Cardiac fibroblast (primary cell): ENCODE measurements at regions not wholly inside any gene's neighbourhood (a gene's known extent, or its start where the extent isn't known, plus 50 kb on each side); places are given as distances from the start of the nearest gene placed in this dataset.
A peak's percentile ranks its signal among the peaks of the same experiment; 100 is the strongest.

ENCODE experiments used
- DNase-seq, 2 donors: peaks; one replicate each; pipeline versions ENCODE4 v3.0.0 to v3.0.0-alpha.2; 2010; ENCODE audit warnings: low read depth in 2 of 2
- H3K4me3 ChIP-seq, 2 donors: replicated peaks in 1 of 2; 1 replicate in 1 of 2; 2 replicates in 1 of 2; pipeline ENCODE4 v1.5.1; 2011; ENCODE audit warnings: low read depth in 2 of 2, low read length in 2 of 2, mild to moderate bottlenecking in 2 of 2, moderate library complexity in 1 of 2
- TF ChIP-seq, protein P1 (sequence below): IDR thresholded peaks from one replicate; pipeline ENCODE4 v1.5.1; 2011; ENCODE audit warnings: low read depth, mild to moderate bottlenecking, low read length, inconsistent platforms

DNA sequence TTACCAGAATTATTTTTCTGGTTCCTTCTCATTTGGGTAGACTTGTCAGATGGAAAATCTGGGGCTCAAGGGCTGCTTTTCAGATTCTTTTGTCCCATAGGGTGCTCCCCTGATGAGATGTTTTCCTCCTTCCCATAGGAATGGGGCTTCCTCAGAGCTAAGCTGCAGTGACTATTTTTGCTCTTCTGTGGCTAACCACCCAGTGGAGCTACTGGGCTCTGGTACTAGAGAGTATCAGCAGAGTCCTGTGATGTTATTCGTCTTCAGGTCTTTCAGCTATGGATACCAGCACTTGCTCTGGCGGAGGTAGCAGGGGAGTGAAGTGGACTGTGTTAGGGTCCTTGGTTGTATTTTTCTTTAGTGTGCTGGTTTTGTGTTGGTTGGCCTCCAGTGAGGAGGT, 716.1 kb upstream of the LMO3 start:
- TF ChIP-seq, protein P1, sequence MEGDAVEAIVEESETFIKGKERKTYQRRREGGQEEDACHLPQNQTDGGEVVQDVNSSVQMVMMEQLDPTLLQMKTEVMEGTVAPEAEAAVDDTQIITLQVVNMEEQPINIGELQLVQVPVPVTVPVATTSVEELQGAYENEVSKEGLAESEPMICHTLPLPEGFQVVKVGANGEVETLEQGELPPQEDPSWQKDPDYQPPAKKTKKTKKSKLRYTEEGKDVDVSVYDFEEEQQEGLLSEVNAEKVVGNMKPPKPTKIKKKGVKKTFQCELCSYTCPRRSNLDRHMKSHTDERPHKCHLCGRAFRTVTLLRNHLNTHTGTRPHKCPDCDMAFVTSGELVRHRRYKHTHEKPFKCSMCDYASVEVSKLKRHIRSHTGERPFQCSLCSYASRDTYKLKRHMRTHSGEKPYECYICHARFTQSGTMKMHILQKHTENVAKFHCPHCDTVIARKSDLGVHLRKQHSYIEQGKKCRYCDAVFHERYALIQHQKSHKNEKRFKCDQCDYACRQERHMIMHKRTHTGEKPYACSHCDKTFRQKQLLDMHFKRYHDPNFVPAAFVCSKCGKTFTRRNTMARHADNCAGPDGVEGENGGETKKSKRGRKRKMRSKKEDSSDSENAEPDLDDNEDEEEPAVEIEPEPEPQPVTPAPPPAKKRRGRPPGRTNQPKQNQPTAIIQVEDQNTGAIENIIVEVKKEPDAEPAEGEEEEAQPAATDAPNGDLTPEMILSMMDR, result no peak
- H3K4me3 ChIP-seq, result no peak overlapping the region
- no peak for DNase-seq

DNA sequence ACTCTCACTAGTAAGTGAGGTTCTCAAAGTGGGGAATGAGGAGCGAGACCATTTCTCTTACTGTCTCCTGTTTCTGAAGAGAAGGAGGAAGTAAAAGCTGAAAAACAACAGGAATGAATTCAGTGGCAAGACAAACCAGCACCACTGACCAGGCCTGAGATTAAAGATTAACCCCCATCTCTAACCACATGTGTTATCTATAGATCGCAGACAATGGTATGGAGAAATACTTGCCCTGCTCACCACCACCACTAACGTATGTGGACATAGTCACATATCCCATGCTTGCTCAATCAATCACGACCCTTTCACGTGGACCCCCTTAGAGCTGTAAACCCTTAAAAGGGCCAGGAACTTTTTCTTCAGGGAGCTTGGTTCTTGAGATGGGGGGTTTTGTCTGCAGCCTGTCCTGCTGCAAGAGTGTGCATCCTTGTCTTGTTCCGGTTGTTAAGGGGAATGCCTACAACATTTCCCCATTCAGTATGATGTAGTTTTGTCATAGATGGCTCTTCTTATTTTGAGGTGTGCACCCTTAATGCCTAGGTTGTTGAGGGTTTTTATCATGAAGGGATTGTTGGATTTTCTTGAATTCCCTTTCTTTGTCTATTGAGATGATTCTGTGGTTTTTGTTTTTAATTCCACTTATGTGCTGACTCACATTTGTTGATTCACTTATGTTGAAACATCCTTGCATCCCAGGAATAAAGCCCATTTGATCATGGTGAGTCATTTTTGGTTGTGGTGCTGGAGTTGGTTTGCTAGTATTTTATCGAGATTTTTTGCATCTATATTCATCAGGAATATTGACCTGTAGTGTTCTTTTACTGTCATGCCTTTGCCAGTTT, 698.8 kb upstream of the LMO3 start:
- TF ChIP-seq, protein P1, result no peak
- peak in 1 of 2 donors; percentile 29 for DNase-seq
- no peak overlapping the region for H3K4me3 ChIP-seq

DNA sequence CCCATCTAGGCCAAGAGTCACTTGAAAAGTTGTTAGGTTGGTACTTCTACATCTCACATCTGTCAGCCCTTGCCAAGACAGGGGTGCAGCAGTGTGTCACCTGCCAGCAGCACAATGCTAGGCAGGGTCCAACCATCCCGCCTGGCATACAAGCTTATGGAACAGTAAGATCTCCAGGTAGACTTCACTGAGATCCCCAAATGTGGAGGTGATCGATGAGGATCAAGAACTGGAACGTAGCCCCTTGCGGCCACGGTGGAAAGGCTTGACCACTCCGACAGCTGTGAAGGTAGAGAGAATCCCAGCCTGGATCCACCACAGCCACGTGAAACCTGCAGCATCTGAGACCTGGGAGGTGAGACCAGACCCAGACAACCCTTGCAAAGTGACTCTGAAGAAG, 696.0 kb upstream of the LMO3 start:
- no peak for DNase-seq
- no peak overlapping the region for H3K4me3 ChIP-seq
- TF ChIP-seq, protein P1, result no peak

DNA sequence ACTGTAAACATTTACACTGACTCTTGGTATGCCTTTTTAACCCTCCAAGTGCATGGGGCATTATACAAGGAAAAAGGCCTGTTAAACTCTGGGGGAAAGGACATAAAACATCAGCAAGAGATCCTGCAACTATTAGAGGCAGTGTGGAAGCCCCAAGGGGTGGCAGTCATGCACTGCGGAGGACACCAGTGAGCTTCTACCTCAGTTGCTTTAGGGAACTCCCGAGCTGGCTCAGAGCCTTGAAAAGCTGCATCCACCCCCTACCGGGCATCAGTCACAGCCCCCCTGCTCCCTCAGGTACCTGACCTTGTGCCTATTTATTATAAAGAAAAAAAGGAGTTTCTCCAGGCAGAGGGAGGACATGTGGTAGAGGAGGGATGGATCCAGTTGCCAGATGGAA, 695.6 kb upstream of the LMO3 start:
- DNase-seq, result no peak
- TF ChIP-seq, protein P1, result no peak

DNA sequence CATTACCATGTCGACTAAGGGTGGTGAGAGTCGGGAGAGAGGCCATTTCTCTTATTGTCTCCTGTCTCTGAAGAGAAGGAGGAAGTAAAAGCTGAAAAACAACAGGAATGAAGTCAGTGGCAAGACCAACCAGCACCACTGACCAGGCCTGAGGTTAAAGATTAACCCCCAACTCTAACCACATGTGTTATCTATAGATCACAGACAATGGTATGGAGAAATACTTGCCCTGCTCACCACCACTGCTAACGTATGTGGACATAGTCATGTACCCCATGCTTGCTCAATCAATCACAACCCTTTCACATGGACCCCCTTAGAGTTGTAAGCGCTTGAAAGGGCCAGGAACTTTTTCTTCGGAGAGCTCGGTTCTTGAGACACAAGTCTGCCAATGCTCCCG, 690.9 kb upstream of the LMO3 start:
- DNase-seq, result no peak
- no peak overlapping the region for H3K4me3 ChIP-seq

More for the DNA sequence above, 695.6 kb upstream of the LMO3 start:
- H3K4me3 ChIP-seq, result no peak overlapping the region

DNA sequence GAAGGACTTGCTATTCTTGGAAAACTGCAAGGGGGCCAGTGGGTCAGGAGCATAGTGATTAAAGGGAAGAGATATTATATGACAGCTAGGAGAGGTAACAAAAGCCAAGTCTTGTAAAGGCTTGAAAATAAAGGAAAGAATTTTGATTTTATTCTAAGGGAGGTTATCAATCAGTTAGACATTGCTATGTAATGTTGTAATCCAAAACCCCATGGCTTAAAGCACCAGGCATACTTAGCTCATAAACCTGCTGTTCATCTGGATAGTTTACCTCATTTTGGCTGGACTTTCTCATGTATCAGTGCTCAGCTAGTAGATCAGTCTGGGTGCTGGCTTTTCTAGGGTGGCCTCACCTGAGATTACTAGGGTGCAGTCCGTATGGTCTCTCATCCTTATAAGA, 680.9 kb upstream of the LMO3 start:
- H3K4me3 ChIP-seq, result no peak overlapping the region
- TF ChIP-seq, protein P1, result no peak
- no peak for DNase-seq

More for the DNA sequence above, 690.9 kb upstream of the LMO3 start:
- TF ChIP-seq, protein P1, result no peak

DNA sequence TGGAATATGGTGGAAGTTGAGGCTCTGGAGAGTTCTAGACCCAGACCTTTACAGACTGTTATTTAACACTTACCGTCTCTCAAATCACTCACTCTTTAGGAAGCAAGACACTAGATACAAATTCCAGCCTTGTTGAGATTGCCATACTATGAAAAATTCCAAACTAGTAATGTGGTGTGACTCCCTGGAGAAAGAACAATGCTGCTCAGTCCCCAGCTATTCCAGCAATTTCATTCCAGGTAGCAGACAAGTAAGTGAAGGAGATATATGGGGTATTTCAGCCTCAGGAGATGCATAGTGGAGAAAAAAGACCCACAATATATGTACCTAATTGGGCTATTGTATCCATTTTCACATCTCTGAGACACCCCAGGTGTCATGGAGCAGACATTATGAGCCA, 678.9 kb upstream of the LMO3 start:
- no peak overlapping the region for H3K4me3 ChIP-seq
- no peak for DNase-seq
- TF ChIP-seq, protein P1, result no peak
